ENCODE measurements at regions not wholly inside any gene's neighbourhood (a gene's known extent, or its start where the extent isn't known, plus 50 kb on each side); places are given as distances from the start of the nearest gene placed in this dataset.

DNA sequence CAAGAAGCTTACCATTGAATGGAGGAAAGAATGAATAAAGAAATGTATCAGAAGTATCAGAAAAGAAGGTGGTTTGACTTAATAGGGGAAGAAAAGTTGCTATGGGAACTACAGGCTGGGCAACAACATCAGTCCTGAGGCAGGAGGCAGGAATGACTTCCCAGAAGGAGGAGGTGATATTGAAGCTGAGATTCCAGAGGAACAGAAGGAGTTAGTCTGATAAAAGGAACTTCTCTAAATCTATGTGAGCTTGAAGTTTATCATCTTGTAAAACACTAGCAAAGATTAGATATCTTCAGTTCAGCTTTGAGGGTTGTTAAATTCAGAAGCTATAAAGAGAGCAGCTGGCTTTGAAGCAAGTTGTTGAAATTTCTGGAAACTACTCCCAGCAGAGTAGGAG lies 213.3 kb upstream of the THRB start:
- TF ChIP-seq CTCF (IDR thresholded peaks at IDR 0.05) (no peak), POLR2A (IDR thresholded peaks at IDR 0.05) (no peak)

All from testis (tissue), 2 donors.